Vagina (tissue), 2 donors: ENCODE measurements at regions not wholly inside any gene's neighbourhood (a gene's known extent, or its start where the extent isn't known, plus 50 kb on each side); places are given as distances from the start of the nearest gene placed in this dataset.

Experiments
- DNase-seq, 2 donors: peaks; one replicate each; pipeline ENCODE4 v3.0.0-alpha.2; 2017; ENCODE audit errors: extremely low spot score in 2 of 2
- H3K27ac ChIP-seq: fragments of 200-600 bp; sonication (generic); one replicate; pipeline ENCODE4 v1.5.1; 2019
- H3K27me3 ChIP-seq: fragments of 200-600 bp; sonication (generic); one replicate; pipeline ENCODE4 v1.5.1; 2019
- H3K36me3 ChIP-seq, 2 donors: fragments of 200-600 bp; sonication (generic); one replicate each; pipeline ENCODE4 v1.5.1; 2017 to 2019
- H3K4me1 ChIP-seq: fragments of 200-600 bp; sonication (generic); one replicate; pipeline ENCODE4 v1.5.1; 2019
- H3K4me3 ChIP-seq, 2 donors: fragments of 200-600 bp; sonication (generic); 1 replicate in 1 of 2; 2 replicates in 1 of 2; pipeline ENCODE4 v1.5.1; 2016 to 2019
- H3K9me3 ChIP-seq: fragments of 200-600 bp; sonication (generic); one replicate; pipeline ENCODE4 v1.5.1; 2019
- CTCF ChIP-seq, 3 experiments: fragments of 450-650 bp in 2 of 3; fragments of 200-600 bp in 1 of 3; sonication (generic) in 1 of 3; IDR thresholded peaks; one replicate each; pipeline ENCODE4 v1.5.1; 2017 to 2019; ENCODE audit warnings: antibody characterized with exemption in 3 of 3, mild to moderate bottlenecking in 2 of 3, moderate library complexity in 2 of 3
- POLR2A ChIP-seq, 2 donors: fragments of 450-650 bp; IDR thresholded peaks; one replicate each; pipeline ENCODE4 v1.6.1; 2017; ENCODE audit warnings: antibody characterized with exemption in 2 of 2, mild to moderate bottlenecking in 2 of 2, moderate library complexity in 2 of 2
- POLR2AphosphoS5 ChIP-seq, 2 donors: sonication (generic); formaldehyde crosslinking; IDR thresholded peaks; one replicate each; pipeline ENCODE4 v1.9.0; 2017; ENCODE audit warnings: antibody characterized with exemption in 2 of 2, mild to moderate bottlenecking in 2 of 2, low read depth in 1 of 2; ENCODE audit not compliant: insufficient read depth in 1 of 2
- intact Hi-C: fragments of 100-400 bp; cut with DNase I; formaldehyde crosslinking; loops from one replicate; pipeline ENCODE4 v1.15.1; 2023

GRCh38 chr4:137923494-137923893, 318.7 kb downstream of the SLC7A11 start:
- TF ChIP-seq CTCF (IDR thresholded peaks at IDR 0.05) (no peak), POLR2AphosphoS5 (IDR thresholded peaks at IDR 0.05; ENCODE audit: insufficient read depth in 1 of 2, low read depth in 1 of 2) (no peak), POLR2A (IDR thresholded peaks at IDR 0.05) (no peak)
- no peaks in the 10 kb centered on the region for H3K9me3 ChIP-seq
- H3K4me3 ChIP-seq, result no peak overlapping the region
- no peaks in the 10 kb centered on the region for H3K4me1 ChIP-seq
- no peaks in the 10 kb centered on the region for H3K27me3 ChIP-seq
- DNase-seq, result no peak
- H3K36me3 ChIP-seq, result no peaks in the 10 kb centered on the region
- H3K27ac ChIP-seq, result no peak overlapping the region
- intact Hi-C loops, result no loop called here

- Histone ChIP-seq H3K4me3 (no peak overlapping the region), H3K36me3 (no peaks in the 10 kb centered on the region), H3K4me1 (no peaks in the 10 kb centered on the region), H3K9me3 (no peaks in the 10 kb centered on the region), H3K27me3 (no peaks in the 10 kb centered on the region), H3K27ac (no peak overlapping the region)
- intact Hi-C loops, result no loop called here
- TF ChIP-seq CTCF (IDR thresholded peaks at IDR 0.05) (no peak), POLR2A (IDR thresholded peaks at IDR 0.05) (no peak), POLR2AphosphoS5 (IDR thresholded peaks at IDR 0.05; ENCODE audit: insufficient read depth in 1 of 2, low read depth in 1 of 2) (no peak)
- no peak for DNase-seq
Measured at GRCh38 chr4:137922721-137923120, 319.4 kb downstream of the SLC7A11 start.

GRCh38 chr4:137909529-137910309, 332.4 kb downstream of the SLC7A11 start:
- Histone ChIP-seq H3K4me3 (no peak overlapping the region), H3K9me3 (no peaks in the 10 kb centered on the region), H3K27ac (no peak overlapping the region), H3K27me3 (no peaks in the 10 kb centered on the region), H3K36me3 (no peaks in the 10 kb centered on the region), H3K4me1 (no peaks in the 10 kb centered on the region)
- no peak for TF ChIP-seq POLR2AphosphoS5 (IDR thresholded peaks at IDR 0.05; ENCODE audit: insufficient read depth in 1 of 2, low read depth in 1 of 2)
- TF ChIP-seq CTCF (IDR thresholded peaks at IDR 0.05), result no peak
- TF ChIP-seq POLR2A (IDR thresholded peaks at IDR 0.05), result no peak
- DNase-seq, result no peak
- intact Hi-C loops, result no loop called here

GRCh38 chr4:137905930-137906329, 336.2 kb downstream of the SLC7A11 start:
- no peak for TF ChIP-seq POLR2AphosphoS5 (IDR thresholded peaks at IDR 0.05; ENCODE audit: insufficient read depth in 1 of 2, low read depth in 1 of 2)
- no peak for TF ChIP-seq POLR2A (IDR thresholded peaks at IDR 0.05)
- no peak for TF ChIP-seq CTCF (IDR thresholded peaks at IDR 0.05)
- Histone ChIP-seq H3K36me3 (no peaks in the 10 kb centered on the region), H3K27me3 (no peaks in the 10 kb centered on the region), H3K27ac (no peak overlapping the region), H3K4me1 (no peaks in the 10 kb centered on the region), H3K4me3 (no peak overlapping the region), H3K9me3 (no peaks in the 10 kb centered on the region)
- intact Hi-C loops, result no loop called here
- no peak for DNase-seq

- Histone ChIP-seq H3K9me3 (no peaks in the 10 kb centered on the region), H3K27me3 (no peaks in the 10 kb centered on the region), H3K27ac (no peak overlapping the region), H3K36me3 (no peaks in the 10 kb centered on the region), H3K4me1 (no peaks in the 10 kb centered on the region), H3K4me3 (no peak overlapping the region)
- TF ChIP-seq CTCF (IDR thresholded peaks at IDR 0.05), result no peak
- TF ChIP-seq POLR2AphosphoS5 (IDR thresholded peaks at IDR 0.05; ENCODE audit: insufficient read depth in 1 of 2, low read depth in 1 of 2), result no peak
- TF ChIP-seq POLR2A (IDR thresholded peaks at IDR 0.05), result no peak
- DNase-seq, result no peak
- intact Hi-C loops, result no loop called here
Measured at GRCh38 chr4:137901114-137901513, 341.0 kb downstream of the SLC7A11 start.
